ENCODE measurements at regions not wholly inside any gene's neighbourhood (a gene's known extent, or its start where the extent isn't known, plus 50 kb on each side); places are given as distances from the start of the nearest gene placed in this dataset.

DNA sequence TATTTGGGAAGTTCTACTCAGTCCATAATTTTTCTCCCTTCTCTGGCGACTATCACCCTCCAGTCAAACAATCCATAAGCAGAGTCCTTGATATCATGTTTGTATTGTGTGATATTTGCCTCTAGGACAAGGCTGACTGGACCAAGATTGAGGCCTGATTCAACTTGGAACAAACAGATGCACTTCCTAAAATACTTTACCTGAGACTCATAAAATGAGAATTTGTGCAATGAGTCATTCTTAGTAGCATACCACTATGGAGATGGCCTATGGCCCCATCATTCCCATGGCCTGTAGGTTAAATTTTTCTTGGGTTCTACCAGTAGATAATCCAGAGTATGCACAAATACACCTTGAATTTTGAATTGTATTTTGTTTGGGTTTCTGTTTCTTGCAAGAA lies 74.2 kb upstream of the DMD start:
- Histone ChIP-seq H3K4me1 (ENCODE audit: control insufficient read depth, insufficient read depth, low read length) (no peaks in the 10 kb centered on the region), H3K27ac (ENCODE audit: low read length) (no peak overlapping the region), H3K36me3 (ENCODE audit: control insufficient read depth, insufficient read depth, low read length) (no peaks in the 10 kb centered on the region), H3K27me3 (ENCODE audit: control insufficient read depth, insufficient read depth, low read length) (no peaks in the 10 kb centered on the region), H3K4me3 (ENCODE audit: low read depth in 2 of 2, low read length in 2 of 2) (no peak overlapping the region), H3K9me3 (ENCODE audit: control insufficient read depth, insufficient read depth, low read depth, low read length) (no peaks in the 10 kb centered on the region)
- ChIA-PET POLR2A (no interaction called here), CTCF (no interaction called here)
- intact Hi-C loops (cut with micrococcal nuclease; ENCODE audit: unreplicated experiment) (no loop called here), in situ Hi-C loops (cut with HindIII; ENCODE audit: low pct_unique_long_range_greater_than_20kb, low sequenced_read_pairs) (no loop called here)
- no TSS peak for BruUV-seq (replicated peaks)
- no peak for ATAC-seq
- DNase-seq (ENCODE audit: low read depth, low spot score): no peak
- TF ChIP-seq SIN3A (IDR thresholded peaks at IDR 0.05; ENCODE audit: borderline replicate concordance, insufficient read depth, low read depth, low read length) (no peak), POLR2AphosphoS5 (IDR thresholded peaks at IDR 0.05; ENCODE audit: low read depth, low read length) (no peak), TCF7L2 (IDR thresholded peaks at IDR 0.05; ENCODE audit: low read depth, low read length) (no peak)
- TF ChIP-seq, protein P1, sequence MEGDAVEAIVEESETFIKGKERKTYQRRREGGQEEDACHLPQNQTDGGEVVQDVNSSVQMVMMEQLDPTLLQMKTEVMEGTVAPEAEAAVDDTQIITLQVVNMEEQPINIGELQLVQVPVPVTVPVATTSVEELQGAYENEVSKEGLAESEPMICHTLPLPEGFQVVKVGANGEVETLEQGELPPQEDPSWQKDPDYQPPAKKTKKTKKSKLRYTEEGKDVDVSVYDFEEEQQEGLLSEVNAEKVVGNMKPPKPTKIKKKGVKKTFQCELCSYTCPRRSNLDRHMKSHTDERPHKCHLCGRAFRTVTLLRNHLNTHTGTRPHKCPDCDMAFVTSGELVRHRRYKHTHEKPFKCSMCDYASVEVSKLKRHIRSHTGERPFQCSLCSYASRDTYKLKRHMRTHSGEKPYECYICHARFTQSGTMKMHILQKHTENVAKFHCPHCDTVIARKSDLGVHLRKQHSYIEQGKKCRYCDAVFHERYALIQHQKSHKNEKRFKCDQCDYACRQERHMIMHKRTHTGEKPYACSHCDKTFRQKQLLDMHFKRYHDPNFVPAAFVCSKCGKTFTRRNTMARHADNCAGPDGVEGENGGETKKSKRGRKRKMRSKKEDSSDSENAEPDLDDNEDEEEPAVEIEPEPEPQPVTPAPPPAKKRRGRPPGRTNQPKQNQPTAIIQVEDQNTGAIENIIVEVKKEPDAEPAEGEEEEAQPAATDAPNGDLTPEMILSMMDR (IDR thresholded peaks at IDR 0.05): no peak
- TF ChIP-seq, protein P2, sequence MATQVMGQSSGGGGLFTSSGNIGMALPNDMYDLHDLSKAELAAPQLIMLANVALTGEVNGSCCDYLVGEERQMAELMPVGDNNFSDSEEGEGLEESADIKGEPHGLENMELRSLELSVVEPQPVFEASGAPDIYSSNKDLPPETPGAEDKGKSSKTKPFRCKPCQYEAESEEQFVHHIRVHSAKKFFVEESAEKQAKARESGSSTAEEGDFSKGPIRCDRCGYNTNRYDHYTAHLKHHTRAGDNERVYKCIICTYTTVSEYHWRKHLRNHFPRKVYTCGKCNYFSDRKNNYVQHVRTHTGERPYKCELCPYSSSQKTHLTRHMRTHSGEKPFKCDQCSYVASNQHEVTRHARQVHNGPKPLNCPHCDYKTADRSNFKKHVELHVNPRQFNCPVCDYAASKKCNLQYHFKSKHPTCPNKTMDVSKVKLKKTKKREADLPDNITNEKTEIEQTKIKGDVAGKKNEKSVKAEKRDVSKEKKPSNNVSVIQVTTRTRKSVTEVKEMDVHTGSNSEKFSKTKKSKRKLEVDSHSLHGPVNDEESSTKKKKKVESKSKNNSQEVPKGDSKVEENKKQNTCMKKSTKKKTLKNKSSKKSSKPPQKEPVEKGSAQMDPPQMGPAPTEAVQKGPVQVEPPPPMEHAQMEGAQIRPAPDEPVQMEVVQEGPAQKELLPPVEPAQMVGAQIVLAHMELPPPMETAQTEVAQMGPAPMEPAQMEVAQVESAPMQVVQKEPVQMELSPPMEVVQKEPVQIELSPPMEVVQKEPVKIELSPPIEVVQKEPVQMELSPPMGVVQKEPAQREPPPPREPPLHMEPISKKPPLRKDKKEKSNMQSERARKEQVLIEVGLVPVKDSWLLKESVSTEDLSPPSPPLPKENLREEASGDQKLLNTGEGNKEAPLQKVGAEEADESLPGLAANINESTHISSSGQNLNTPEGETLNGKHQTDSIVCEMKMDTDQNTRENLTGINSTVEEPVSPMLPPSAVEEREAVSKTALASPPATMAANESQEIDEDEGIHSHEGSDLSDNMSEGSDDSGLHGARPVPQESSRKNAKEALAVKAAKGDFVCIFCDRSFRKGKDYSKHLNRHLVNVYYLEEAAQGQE (IDR thresholded peaks at IDR 0.05; ENCODE audit: insufficient read depth in 1 of 2, low read depth in 2 of 2, low read length in 1 of 2): no peak

DNA sequence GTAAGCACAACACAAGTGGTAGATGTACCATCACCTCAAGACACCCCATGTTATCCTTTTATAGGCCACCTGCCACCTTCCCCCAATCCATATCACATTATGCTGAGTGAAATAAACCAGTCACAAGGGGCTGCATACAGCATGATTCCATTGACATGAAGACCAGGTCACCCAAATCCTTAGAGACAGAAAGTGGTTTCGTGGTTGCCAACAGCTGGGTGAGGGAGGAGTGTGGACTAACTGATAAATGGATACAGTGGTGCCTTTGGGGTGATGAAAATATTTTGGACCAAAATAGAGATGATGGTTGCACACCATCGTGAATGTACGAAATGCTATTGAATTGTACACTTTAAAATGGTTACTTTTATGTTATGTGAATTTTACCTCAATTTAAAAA lies 65.7 kb upstream of the DMD start:
- H3K36me3 ChIP-seq (ENCODE audit: control insufficient read depth, insufficient read depth, low read length): no peaks in the 10 kb centered on the region
- BruUV-seq (replicated peaks): no TSS peak
- POLR2A ChIA-PET: no interaction called here
- H3K27me3 ChIP-seq (ENCODE audit: control insufficient read depth, insufficient read depth, low read length): no peaks in the 10 kb centered on the region
- no peak for ATAC-seq
- CTCF ChIA-PET: no interaction called here
- no peak overlapping the region for H3K27ac ChIP-seq (ENCODE audit: low read length)
- in situ Hi-C loops (cut with HindIII; ENCODE audit: low pct_unique_long_range_greater_than_20kb, low sequenced_read_pairs): no loop called here
- H3K9me3 ChIP-seq (ENCODE audit: control insufficient read depth, insufficient read depth, low read depth, low read length): no peaks in the 10 kb centered on the region
- H3K4me3 ChIP-seq (ENCODE audit: low read depth in 2 of 2, low read length in 2 of 2): no peak overlapping the region
- no peak for DNase-seq (ENCODE audit: low read depth, low spot score)
- H3K4me1 ChIP-seq (ENCODE audit: control insufficient read depth, insufficient read depth, low read length): no peaks in the 10 kb centered on the region
- TF ChIP-seq SIN3A (IDR thresholded peaks at IDR 0.05; ENCODE audit: borderline replicate concordance, insufficient read depth, low read depth, low read length) (no peak), POLR2AphosphoS5 (IDR thresholded peaks at IDR 0.05; ENCODE audit: low read depth, low read length) (no peak), TCF7L2 (IDR thresholded peaks at IDR 0.05; ENCODE audit: low read depth, low read length) (no peak)
- TF ChIP-seq, protein P1 (IDR thresholded peaks at IDR 0.05): no peak
- TF ChIP-seq, protein P2 (IDR thresholded peaks at IDR 0.05; ENCODE audit: insufficient read depth in 1 of 2, low read depth in 2 of 2, low read length in 1 of 2): no peak
- intact Hi-C loops (cut with micrococcal nuclease; ENCODE audit: unreplicated experiment): no loop called here
